ENCODE measurements at regions not wholly inside any gene's neighbourhood (a gene's known extent, or its start where the extent isn't known, plus 50 kb on each side); places are given as distances from the start of the nearest gene placed in this dataset.

DNA sequence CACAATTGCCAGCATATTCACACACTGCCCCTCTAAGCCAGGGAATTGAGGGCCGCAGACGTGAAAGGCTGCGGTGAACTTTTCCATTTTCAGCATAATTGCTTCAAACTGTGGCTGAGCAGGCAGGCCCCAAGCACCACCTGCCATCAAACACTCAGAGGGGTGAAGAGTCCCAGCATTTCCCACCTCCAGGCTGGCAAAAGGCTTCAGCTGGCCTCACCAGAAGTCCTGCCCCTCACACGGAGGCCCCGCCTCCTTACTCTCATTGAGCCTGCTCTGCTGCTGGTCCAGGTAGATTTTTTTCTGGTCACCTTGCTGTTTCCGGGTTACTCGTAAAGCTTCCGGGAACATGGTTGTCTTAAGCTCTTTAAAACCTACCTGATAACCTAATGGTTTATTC, 52.0 kb upstream of the PRELID3B start:
- peak; percentile 44 for DNase-seq (ENCODE audit: low spot score)
- peak; percentile 97 for ATAC-seq

More for the DNA sequence above, 52.0 kb upstream of the PRELID3B start:
- Mint-ChIP-seq H3K4me1 (peaks cover 6% of the 10 kb centered on the region; the same call in 1 of the 2 replicates), H3K4me3 (no peak overlapping the region), H3K36me3 (no peaks in the 10 kb centered on the region), H3K27ac (no peak overlapping the region), H3K27me3 (ENCODE audit: low read depth) (peaks cover 3% of the 10 kb centered on the region), H3K9me3 (no peaks in the 10 kb centered on the region)
- ChIA-PET CTCF (interaction anchor here (0.6 to 3.6 kb wide), 4 partner anchors 64 to 1116 kb away, joined by 3 to 18 read pairs (median 10); no protein-coding TSS in a partner anchor), POLR2A (no interaction called here)
- TF ChIP-seq, protein P1, sequence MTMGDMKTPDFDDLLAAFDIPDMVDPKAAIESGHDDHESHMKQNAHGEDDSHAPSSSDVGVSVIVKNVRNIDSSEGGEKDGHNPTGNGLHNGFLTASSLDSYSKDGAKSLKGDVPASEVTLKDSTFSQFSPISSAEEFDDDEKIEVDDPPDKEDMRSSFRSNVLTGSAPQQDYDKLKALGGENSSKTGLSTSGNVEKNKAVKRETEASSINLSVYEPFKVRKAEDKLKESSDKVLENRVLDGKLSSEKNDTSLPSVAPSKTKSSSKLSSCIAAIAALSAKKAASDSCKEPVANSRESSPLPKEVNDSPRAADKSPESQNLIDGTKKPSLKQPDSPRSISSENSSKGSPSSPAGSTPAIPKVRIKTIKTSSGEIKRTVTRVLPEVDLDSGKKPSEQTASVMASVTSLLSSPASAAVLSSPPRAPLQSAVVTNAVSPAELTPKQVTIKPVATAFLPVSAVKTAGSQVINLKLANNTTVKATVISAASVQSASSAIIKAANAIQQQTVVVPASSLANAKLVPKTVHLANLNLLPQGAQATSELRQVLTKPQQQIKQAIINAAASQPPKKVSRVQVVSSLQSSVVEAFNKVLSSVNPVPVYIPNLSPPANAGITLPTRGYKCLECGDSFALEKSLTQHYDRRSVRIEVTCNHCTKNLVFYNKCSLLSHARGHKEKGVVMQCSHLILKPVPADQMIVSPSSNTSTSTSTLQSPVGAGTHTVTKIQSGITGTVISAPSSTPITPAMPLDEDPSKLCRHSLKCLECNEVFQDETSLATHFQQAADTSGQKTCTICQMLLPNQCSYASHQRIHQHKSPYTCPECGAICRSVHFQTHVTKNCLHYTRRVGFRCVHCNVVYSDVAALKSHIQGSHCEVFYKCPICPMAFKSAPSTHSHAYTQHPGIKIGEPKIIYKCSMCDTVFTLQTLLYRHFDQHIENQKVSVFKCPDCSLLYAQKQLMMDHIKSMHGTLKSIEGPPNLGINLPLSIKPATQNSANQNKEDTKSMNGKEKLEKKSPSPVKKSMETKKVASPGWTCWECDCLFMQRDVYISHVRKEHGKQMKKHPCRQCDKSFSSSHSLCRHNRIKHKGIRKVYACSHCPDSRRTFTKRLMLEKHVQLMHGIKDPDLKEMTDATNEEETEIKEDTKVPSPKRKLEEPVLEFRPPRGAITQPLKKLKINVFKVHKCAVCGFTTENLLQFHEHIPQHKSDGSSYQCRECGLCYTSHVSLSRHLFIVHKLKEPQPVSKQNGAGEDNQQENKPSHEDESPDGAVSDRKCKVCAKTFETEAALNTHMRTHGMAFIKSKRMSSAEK (CRISPR knock-in tag; IDR thresholded peaks at IDR 0.05; ENCODE audit: borderline replicate concordance), result no peak
- no peak for TF ChIP-seq ZNF138 (CRISPR knock-in tag; conservative IDR thresholded peaks at IDR 0.05)
- TF ChIP-seq ESRRA (CRISPR knock-in tag; IDR thresholded peaks at IDR 0.05; ENCODE audit: borderline replicate concordance), result no peak
- no peak for TF ChIP-seq MYBL2 (CRISPR knock-in tag; IDR thresholded peaks at IDR 0.05)
- no peak for TF ChIP-seq TEAD1 (CRISPR knock-in tag; IDR thresholded peaks at IDR 0.05)
- TF ChIP-seq TP53 (CRISPR knock-in tag; IDR thresholded peaks at IDR 0.05), result no peak
- TF ChIP-seq JAZF1 (CRISPR knock-in tag; IDR thresholded peaks at IDR 0.05), result no peak
- no peak for TF ChIP-seq FOXP1 (CRISPR knock-in tag; IDR thresholded peaks at IDR 0.05; ENCODE audit: borderline replicate concordance)
- TF ChIP-seq, protein P2, sequence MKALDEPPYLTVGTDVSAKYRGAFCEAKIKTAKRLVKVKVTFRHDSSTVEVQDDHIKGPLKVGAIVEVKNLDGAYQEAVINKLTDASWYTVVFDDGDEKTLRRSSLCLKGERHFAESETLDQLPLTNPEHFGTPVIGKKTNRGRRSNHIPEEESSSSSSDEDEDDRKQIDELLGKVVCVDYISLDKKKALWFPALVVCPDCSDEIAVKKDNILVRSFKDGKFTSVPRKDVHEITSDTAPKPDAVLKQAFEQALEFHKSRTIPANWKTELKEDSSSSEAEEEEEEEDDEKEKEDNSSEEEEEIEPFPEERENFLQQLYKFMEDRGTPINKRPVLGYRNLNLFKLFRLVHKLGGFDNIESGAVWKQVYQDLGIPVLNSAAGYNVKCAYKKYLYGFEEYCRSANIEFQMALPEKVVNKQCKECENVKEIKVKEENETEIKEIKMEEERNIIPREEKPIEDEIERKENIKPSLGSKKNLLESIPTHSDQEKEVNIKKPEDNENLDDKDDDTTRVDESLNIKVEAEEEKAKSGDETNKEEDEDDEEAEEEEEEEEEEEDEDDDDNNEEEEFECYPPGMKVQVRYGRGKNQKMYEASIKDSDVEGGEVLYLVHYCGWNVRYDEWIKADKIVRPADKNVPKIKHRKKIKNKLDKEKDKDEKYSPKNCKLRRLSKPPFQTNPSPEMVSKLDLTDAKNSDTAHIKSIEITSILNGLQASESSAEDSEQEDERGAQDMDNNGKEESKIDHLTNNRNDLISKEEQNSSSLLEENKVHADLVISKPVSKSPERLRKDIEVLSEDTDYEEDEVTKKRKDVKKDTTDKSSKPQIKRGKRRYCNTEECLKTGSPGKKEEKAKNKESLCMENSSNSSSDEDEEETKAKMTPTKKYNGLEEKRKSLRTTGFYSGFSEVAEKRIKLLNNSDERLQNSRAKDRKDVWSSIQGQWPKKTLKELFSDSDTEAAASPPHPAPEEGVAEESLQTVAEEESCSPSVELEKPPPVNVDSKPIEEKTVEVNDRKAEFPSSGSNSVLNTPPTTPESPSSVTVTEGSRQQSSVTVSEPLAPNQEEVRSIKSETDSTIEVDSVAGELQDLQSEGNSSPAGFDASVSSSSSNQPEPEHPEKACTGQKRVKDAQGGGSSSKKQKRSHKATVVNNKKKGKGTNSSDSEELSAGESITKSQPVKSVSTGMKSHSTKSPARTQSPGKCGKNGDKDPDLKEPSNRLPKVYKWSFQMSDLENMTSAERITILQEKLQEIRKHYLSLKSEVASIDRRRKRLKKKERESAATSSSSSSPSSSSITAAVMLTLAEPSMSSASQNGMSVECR (CRISPR knock-in tag; IDR thresholded peaks at IDR 0.05; ENCODE audit: borderline replicate concordance), result no peak
- no peak for TF ChIP-seq ELF4 (CRISPR knock-in tag; IDR thresholded peaks at IDR 0.05; ENCODE audit: low read depth)
- no peak for TF ChIP-seq ATF1 (CRISPR knock-in tag; IDR thresholded peaks at IDR 0.05)
- TF ChIP-seq, protein P3, sequence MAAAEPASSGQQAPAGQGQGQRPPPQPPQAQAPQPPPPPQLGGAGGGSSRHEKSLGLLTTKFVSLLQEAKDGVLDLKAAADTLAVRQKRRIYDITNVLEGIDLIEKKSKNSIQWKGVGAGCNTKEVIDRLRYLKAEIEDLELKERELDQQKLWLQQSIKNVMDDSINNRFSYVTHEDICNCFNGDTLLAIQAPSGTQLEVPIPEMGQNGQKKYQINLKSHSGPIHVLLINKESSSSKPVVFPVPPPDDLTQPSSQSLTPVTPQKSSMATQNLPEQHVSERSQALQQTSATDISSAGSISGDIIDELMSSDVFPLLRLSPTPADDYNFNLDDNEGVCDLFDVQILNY (CRISPR knock-in tag; IDR thresholded peaks at IDR 0.05), result no peak
